OCI-LY3 (cell line): ENCODE measurements at regions not wholly inside any gene's neighbourhood (a gene's known extent, or its start where the extent isn't known, plus 50 kb on each side); places are given as distances from the start of the nearest gene placed in this dataset.
"Not testable (repeated sequence)": the region's sequence is repeated elsewhere in the genome, so short reads cannot be mapped to it uniquely, and the experiment has no call there.

Experiments
- H2AFZ ChIP-seq: fragments of 200-600, 300-600 bp; shearing (Covaris generic); 2 replicates; pipeline ENCODE4 v1.6.0; 2014; ENCODE audit warnings: antibody characterized with exemption, low read depth, low read length
- H3K27ac ChIP-seq: fragments of 200-600, 300-600 bp; sonication (generic); 2 replicates; pipeline ENCODE4 v1.5.1; 2014; ENCODE audit warnings: mild to moderate bottlenecking, low read length, moderate library complexity, mixed read lengths
- H3K27me3 ChIP-seq: fragments of 200-600, 300-600 bp; sonication (generic); 2 replicates; pipeline ENCODE4 v1.6.1; 2014; ENCODE audit warnings: low read depth, low read length, mixed read lengths
- H3K36me3 ChIP-seq: fragments of 200-600, 300-600 bp; sonication (generic); replicated peaks from 2 replicates; pipeline ENCODE3; 2014; ENCODE audit warnings: low read depth, low read length, mixed read lengths
- H3K4me1 ChIP-seq: fragments of 300-600, 200-600 bp; sonication (generic); 2 replicates; pipeline ENCODE4 v1.6.1; 2014; ENCODE audit warnings: low read length, mixed read lengths
- H3K4me2 ChIP-seq: fragments of 200-600, 300-600 bp; sonication (generic); 2 replicates; pipeline ENCODE4 v1.6.1; 2014; ENCODE audit warnings: low read length, mixed read lengths
- H3K4me3 ChIP-seq: fragments of 300-600, 200-600 bp; sonication (generic); 2 replicates; pipeline ENCODE4 v1.5.1; 2014; ENCODE audit warnings: antibody characterized with exemption, mild to moderate bottlenecking, low read length, moderate library complexity
- H3K79me2 ChIP-seq: fragments of 300-600, 200-600 bp; shearing (Covaris generic); 2 replicates; pipeline ENCODE4 v1.6.1; 2014; ENCODE audit warnings: mild to moderate bottlenecking, low read length, mixed read lengths
- H3K9ac ChIP-seq: fragments of 300-600, 200-600 bp; shearing (Covaris generic); 2 replicates; pipeline ENCODE4 v1.6.0; 2014; ENCODE audit warnings: mild to moderate bottlenecking, low read length, moderate library complexity
- H3K9me3 ChIP-seq: fragments of 200-600, 300-600 bp; shearing (Covaris generic); 2 replicates; pipeline ENCODE4 v1.6.1; 2014; ENCODE audit warnings: low read length, mixed read lengths; ENCODE audit not compliant: insufficient read depth
- H4K20me1 ChIP-seq: fragments of 200-600, 300-600 bp; sonication (generic); 2 replicates; pipeline ENCODE4 v1.6.1; 2016; ENCODE audit warnings: low read length, mixed read lengths; ENCODE audit not compliant: insufficient read depth
- CTCF ChIP-seq: fragments of 200-600, 300-600 bp; sonication (generic); IDR thresholded peaks from 2 replicates; pipeline ENCODE4 v1.5.1; 2014; ENCODE audit warnings: antibody characterized with exemption, low read length, low read depth
- EZH2phosphoT487 ChIP-seq: fragments of 200-600 bp; shearing (Covaris generic); IDR thresholded peaks from 2 replicates; pipeline ENCODE4 v1.6.1; 2018; ENCODE audit warnings: antibody characterized with exemption, mixed run types, low read depth

GRCh38 chr4:135900956-135901355 lies 1631.3 kb downstream of the PCDH18 start:
- Histone ChIP-seq H4K20me1 (no peaks in the 10 kb centered on the region), H3K9me3 (no peaks in the 10 kb centered on the region), H3K27me3 (no peaks in the 10 kb centered on the region), H3K79me2 (no peaks in the 10 kb centered on the region), H3K36me3 (no peaks in the 10 kb centered on the region), H3K4me1 (peaks cover 15% of the 10 kb centered on the region), H3K4me2 (no peak overlapping the region), H3K27ac (no peak overlapping the region), H3K9ac (no peak overlapping the region), H3K4me3 (no peak overlapping the region), H2AFZ (no peak overlapping the region)
- TF ChIP-seq EZH2phosphoT487, result no peak
- TF ChIP-seq CTCF, result no peak

- H3K4me3 ChIP-seq, H3K4me1 ChIP-seq, H4K20me1 ChIP-seq, H2AFZ ChIP-seq, H3K79me2 ChIP-seq, H3K36me3 ChIP-seq, H3K9me3 ChIP-seq, H3K9ac ChIP-seq, H3K27ac ChIP-seq, H3K27me3 ChIP-seq, H3K4me2 ChIP-seq: not testable (repeated sequence)
Measured at GRCh38 chr4:135864304-135864703, 1662.7 kb upstream of the PABPC4L start.

DNA sequence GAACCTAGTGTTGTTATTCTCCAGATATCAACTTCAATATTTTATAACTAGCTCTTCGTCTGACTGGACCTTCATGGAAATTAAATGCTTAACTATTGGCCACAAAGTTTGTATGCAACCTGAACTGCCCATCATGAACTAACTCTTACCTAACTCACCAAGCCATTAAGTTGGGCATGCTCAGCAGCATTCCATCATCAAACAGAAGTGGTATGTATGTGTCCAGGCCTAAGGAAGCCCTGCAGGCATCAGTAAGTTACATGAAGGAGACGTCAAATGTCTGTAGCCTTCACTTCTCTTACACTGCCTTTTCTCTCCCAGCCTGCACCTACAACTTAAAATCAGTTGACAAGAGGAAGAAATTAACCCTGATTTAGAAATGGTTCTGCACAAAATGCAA lies 1639.2 kb upstream of the PABPC4L start:
- no peak overlapping the region for H3K27ac ChIP-seq
- H3K4me2 ChIP-seq, result no peak overlapping the region
- H3K9me3 ChIP-seq, result no peaks in the 10 kb centered on the region
- no peaks in the 10 kb centered on the region for H4K20me1 ChIP-seq
- H3K4me1 ChIP-seq, result no peaks in the 10 kb centered on the region
- H3K27me3 ChIP-seq, result no peaks in the 10 kb centered on the region
- no peak for TF ChIP-seq EZH2phosphoT487
- TF ChIP-seq CTCF, result no peak
- H3K79me2 ChIP-seq, result no peaks in the 10 kb centered on the region
- no peak overlapping the region for H3K4me3 ChIP-seq
- H2AFZ ChIP-seq, result no peak overlapping the region
- H3K9ac ChIP-seq, result no peak overlapping the region
- H3K36me3 ChIP-seq, result no peaks in the 10 kb centered on the region

- Histone ChIP-seq H3K27me3 (no peaks in the 10 kb centered on the region), H3K9me3 (no peaks in the 10 kb centered on the region), H2AFZ (no peak overlapping the region), H3K4me2 (no peak overlapping the region), H3K4me1 (no peaks in the 10 kb centered on the region), H3K4me3 (no peak overlapping the region), H3K36me3 (no peaks in the 10 kb centered on the region), H3K79me2 (no peaks in the 10 kb centered on the region), H3K9ac (no peak overlapping the region), H4K20me1 (no peaks in the 10 kb centered on the region), H3K27ac (no peak overlapping the region)
- no peak for TF ChIP-seq CTCF
Measured at GRCh38 chr4:135839712-135840111, 1638.1 kb upstream of the PABPC4L start.

GRCh38 chr4:135838889-135839288 lies 1637.3 kb upstream of the PABPC4L start:
- Histone ChIP-seq H3K36me3 (no peaks in the 10 kb centered on the region), H3K4me3 (no peak overlapping the region), H3K4me2 (no peak overlapping the region), H3K27ac (no peak overlapping the region), H2AFZ (no peak overlapping the region), H3K4me1 (no peaks in the 10 kb centered on the region), H3K79me2 (no peaks in the 10 kb centered on the region), H3K27me3 (no peaks in the 10 kb centered on the region), H3K9ac (no peak overlapping the region), H3K9me3 (no peaks in the 10 kb centered on the region), H4K20me1 (no peaks in the 10 kb centered on the region)
- TF ChIP-seq CTCF, result no peak
- TF ChIP-seq EZH2phosphoT487, result no peak
